SH-SY5Y (cell line): ENCODE measurements at regions not wholly inside any gene's neighbourhood (a gene's known extent, or its start where the extent isn't known, plus 50 kb on each side); places are given as distances from the start of the nearest gene placed in this dataset.

ENCODE experiments used
- GATA2 ChIP-seq: IDR thresholded peaks from 2 replicates; pipeline ENCODE4 v1.6.1; 2011; ENCODE audit warnings: mild to moderate bottlenecking, low read depth, low read length
- GATA3 ChIP-seq: IDR thresholded peaks from 2 replicates; pipeline ENCODE4 v1.6.1; 2011; ENCODE audit warnings: low read depth, mild to moderate bottlenecking, low read length, moderate library complexity

- TF ChIP-seq GATA2 (no peak), GATA3 (no peak)
These were observed 1005.5 kb downstream of the VRK1 start for GRCh38 chr14:97802430-97803373.

- TF ChIP-seq GATA3 (no peak), GATA2 (no peak)
These were observed 1006.9 kb downstream of the VRK1 start for GRCh38 chr14:97804056-97804455.

DNA sequence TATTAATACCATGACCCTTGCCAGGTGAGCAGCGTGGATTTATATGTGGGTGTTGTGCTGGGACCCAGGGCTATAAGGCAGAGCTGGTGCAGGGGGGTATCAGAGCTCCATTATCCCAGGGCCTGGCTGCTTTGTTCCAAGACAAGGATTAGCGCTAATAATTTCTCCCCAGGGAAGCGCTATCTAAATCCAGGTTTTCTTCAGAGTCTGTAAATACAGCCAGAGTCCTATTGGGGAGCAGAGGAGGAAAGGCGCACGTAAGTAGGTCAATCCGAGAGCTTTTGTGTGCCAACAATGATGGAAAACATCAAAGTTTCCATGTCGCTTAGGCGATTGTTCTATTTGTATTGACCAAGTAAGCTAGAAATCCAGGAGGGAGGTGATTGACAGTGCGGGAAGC, 1009.7 kb downstream of the VRK1 start:
- TF ChIP-seq GATA3 = no peak
- no peak for TF ChIP-seq GATA2

GRCh38 chr14:97813556-97813955, 1016.4 kb downstream of the VRK1 start:
- no peak for TF ChIP-seq GATA2
- TF ChIP-seq GATA3 = no peak

GRCh38 chr14:97820781-97821180, 1023.6 kb downstream of the VRK1 start:
- no peak for TF ChIP-seq GATA3
- TF ChIP-seq GATA2 = no peak

DNA sequence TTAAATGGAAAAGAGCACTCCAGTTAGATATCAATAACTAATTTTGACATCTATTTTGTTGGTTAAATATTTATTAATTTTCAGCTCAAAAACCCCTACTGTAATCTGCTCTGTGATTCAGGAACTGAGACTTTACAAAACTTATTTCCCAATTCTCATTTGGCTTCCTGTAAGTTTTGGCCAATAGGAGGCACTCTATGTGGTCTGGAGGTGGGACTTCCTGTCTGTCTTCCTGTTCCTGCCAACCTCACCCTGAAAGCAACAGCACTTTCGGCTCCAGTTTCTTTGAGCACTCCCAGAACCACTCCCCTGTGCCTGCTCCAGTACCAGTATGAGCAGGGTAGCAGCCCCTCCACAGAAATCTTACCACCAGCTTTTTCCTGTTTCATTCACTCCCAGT, 1027.0 kb downstream of the VRK1 start:
- no peak for TF ChIP-seq GATA2
- TF ChIP-seq GATA3 = no peak

DNA sequence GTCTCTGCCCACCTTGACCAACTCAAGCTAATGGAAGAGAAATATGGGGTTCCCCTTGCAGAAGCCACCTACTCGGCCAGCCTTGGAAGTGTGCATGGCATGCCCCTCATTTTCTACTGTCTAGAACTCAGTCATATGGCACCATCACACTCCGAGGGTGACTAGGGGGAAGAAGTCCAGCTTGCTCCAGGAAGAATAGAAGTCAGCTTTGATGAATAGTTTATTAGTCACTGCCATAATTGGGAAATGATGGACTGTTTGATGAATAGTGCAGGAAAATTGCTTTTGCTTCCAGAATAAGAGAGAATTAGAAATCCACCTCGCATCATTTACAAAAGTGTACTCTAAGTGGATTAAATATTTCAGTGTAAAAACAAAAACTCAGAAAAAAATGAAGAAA, 1030.6 kb downstream of the VRK1 start:
- TF ChIP-seq GATA3 = no peak
- no peak for TF ChIP-seq GATA2

- TF ChIP-seq GATA2 (no peak), GATA3 (no peak)
These were observed 1035.6 kb downstream of the VRK1 start for GRCh38 chr14:97832776-97833175.

DNA sequence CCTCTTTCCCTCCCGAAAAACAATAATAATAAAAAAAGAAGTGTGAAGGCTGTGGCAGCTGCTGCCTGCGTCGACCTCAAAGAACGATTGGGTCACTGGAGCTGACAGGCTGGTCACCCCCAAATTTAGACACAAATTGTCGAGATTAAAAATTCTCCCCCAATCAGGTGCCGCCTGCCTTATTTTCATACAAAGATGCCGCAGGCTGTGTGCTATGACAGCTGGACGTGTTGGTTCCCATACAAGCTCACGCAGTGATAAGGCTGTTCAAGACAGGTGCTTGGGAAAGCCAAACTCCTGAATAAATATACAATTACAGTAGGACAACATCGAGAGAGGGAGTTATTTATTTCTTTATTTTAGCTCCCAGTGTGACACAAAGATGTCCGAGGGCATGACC, 1041.8 kb downstream of the VRK1 start:
- TF ChIP-seq GATA3 = no peak
- TF ChIP-seq GATA2 = no peak

- TF ChIP-seq GATA3 = no peak
- TF ChIP-seq GATA2 = no peak
These were observed 1043.0 kb downstream of the VRK1 start for GRCh38 chr14:97840159-97840558.

DNA sequence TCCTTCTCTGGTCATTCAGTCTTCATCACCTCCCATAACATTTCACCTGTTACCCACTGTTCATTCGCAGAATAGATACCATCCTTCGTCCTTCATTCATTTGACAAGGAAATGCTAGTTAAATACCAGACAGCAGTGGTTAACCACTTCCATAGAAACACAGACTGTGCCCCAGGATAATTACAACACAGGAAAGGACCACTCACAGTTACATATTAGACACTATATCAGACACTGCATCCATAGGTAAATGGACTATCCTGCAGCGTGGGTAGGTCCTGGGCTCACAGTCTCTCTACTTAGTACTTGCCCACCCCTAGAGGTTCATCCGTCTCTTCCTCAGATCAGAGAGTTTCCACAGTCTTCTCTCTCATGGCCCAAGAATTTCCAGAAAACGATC, 1044.6 kb downstream of the VRK1 start:
- TF ChIP-seq GATA2 = no peak
- TF ChIP-seq GATA3 = no peak

DNA sequence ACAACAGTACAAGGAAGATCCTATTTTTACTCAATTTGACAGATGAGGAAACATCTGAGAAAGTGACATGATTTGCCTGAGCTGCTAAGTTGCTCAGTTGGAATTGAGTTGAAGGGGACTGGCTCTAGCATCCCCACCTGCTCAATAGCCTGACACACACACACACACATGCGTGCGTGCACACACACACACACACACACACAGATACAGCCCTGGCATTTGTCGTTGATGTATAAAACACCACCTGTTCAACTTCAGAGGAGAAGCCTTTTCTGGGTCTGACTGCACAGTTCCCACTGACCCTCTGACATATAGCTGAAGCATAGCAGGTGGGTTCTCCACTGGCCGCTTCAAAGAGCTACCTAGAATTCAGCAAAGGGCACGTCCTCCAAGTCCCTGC, 1045.9 kb downstream of the VRK1 start:
- TF ChIP-seq GATA2 (no peak), GATA3 (no peak)

DNA sequence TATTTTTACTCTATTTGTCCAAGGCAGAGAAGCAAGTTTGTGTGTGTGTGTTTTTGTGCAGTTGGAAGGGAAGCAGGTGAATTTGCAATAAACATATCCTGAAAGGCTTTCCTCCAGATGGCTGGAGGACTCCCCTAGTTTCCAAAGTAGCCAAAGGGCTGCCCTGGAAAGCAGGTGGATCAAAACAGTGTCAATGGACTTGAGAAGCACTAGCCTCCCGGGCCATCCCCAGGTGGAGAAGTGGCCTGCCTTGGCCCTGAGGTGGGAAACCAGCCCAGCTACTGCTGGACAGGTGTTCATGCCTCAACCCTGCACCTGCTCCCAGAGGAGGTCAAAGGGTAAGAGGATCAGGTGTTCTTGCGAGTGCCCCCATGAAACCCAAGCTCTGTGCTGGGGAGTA, 1046.9 kb downstream of the VRK1 start:
- TF ChIP-seq GATA2 = no peak
- TF ChIP-seq GATA3 = no peak

- TF ChIP-seq GATA2 (no peak), GATA3 (no peak)
These were observed 1049.0 kb downstream of the VRK1 start for GRCh38 chr14:97846156-97846555.

DNA sequence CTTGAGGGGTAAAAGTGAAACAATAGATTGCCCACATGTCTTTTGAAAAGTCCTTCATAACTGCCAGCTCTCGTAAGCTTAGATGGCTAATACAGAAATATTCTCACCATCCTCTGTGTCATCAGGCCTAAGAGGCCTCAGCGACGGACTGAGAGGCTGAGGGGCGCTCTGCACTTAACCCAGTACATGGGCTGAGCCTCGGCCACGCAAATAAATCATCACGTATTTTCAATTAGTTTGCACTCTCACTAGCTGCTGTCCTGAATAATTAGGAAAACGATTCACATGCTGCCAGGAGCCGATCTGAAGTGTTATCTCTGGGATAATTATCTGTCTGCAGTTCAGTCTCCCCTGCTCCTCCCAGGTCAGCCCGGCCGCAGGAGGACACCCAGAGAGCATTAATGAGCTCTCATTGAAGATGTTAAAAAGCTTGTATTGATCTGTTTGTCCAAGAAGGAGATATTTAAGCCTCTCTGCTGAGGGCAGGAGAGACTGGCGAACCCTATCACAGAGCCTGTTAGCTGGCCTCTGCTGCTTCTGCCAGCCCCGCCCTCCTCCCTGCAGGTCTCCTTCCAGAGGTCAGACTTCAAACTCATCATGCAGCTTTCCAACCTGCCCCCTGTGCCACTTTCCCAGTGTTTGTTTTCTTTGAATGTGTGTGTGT, 1051.3 kb downstream of the VRK1 start:
- TF ChIP-seq GATA2 = no peak
- no peak for TF ChIP-seq GATA3

DNA sequence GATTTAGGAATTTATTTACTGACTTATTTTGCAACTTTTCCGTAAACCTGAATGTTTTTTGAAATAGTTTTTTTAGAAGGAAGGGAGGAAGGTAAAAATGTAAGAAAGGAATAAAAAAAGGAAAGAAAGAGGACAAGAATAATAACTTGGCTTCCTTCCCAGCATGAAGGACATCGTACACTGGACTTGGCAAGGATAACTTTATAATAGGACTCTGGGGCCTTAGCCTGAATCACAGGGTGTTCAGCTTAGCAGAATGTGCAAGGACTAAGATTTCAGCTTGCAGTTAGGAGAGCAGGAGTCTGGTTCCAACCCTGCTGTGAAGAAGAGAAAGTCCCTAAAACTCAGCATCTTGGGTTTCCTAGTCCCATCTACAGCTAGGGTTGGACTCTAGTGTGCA, 1053.3 kb downstream of the VRK1 start:
- TF ChIP-seq GATA2 (no peak), GATA3 (no peak)
